IPS DF 6.9 (cell line): ENCODE measurements at regions not wholly inside any gene's neighbourhood (a gene's known extent, or its start where the extent isn't known, plus 50 kb on each side); places are given as distances from the start of the nearest gene placed in this dataset.

Experiments
- DNase-seq: peaks from one replicate; pipeline ENCODE4 v3.0.0-alpha.2; 2013; ENCODE audit warnings: low read depth, low spot score
- H3K27ac ChIP-seq: one replicate; pipeline ENCODE4 v1.5.1; 2013; ENCODE audit warnings: low read length, control low read depth
- H3K27me3 ChIP-seq: 2 replicates; pipeline ENCODE4 v1.6.1; 2013; ENCODE audit warnings: mild to moderate bottlenecking, low read length; ENCODE audit not compliant: control insufficient read depth, insufficient read depth
- H3K36me3 ChIP-seq: 2 replicates; pipeline ENCODE4 v1.6.1; 2013; ENCODE audit warnings: low read length; ENCODE audit not compliant: control insufficient read depth, insufficient read depth
- H3K4me1 ChIP-seq: 2 replicates; pipeline ENCODE4 v1.6.1; 2013; ENCODE audit warnings: low read length; ENCODE audit not compliant: control insufficient read depth, insufficient read depth
- H3K4me3 ChIP-seq: 2 replicates; pipeline ENCODE4 v1.5.1; 2013; ENCODE audit warnings: mild to moderate bottlenecking, low read length
- H3K9me3 ChIP-seq: 2 replicates; pipeline ENCODE4 v1.6.1; 2013; ENCODE audit warnings: low read length, inconsistent platforms; ENCODE audit not compliant: control insufficient read depth, insufficient read depth
- WGBS: extraction: QIAGEN DNeasy Blood & Tissue Kit; methylation state at CpG from one replicate; pipeline ENCODE4 v1.1.7; 2013; ENCODE audit warnings: mixed read lengths, missing lambda C conversion rate; ENCODE audit not compliant: insufficient read length, insufficient coverage; 5-methylcytosine and 5-hydroxymethylcytosine counted together

GRCh38 chr18:29146068-29146467 is 969.1 kb upstream of the CDH2 start:
- Histone ChIP-seq H3K27ac (no peak overlapping the region), H3K9me3 (no peaks in the 10 kb centered on the region), H3K4me1 (no peaks in the 10 kb centered on the region), H3K27me3 (no peaks in the 10 kb centered on the region), H3K36me3 (no peaks in the 10 kb centered on the region), H3K4me3 (no peak overlapping the region)
- WGBS: no CpG with 5 or more reads among the region's 4 CpGs
- no peak for DNase-seq

GRCh38 chr18:29140590-29140989 is 963.7 kb upstream of the CDH2 start:
- H3K36me3 ChIP-seq: no peaks in the 10 kb centered on the region
- no CpG with 5 or more reads among the region's 2 CpGs for WGBS
- H3K4me3 ChIP-seq: no peak overlapping the region
- no peaks in the 10 kb centered on the region for H3K4me1 ChIP-seq
- H3K27ac ChIP-seq: no peak overlapping the region
- no peaks in the 10 kb centered on the region for H3K9me3 ChIP-seq
- no peak for DNase-seq
- H3K27me3 ChIP-seq: no peaks in the 10 kb centered on the region

- Histone ChIP-seq H3K4me3 (no peak overlapping the region), H3K27me3 (no peaks in the 10 kb centered on the region), H3K4me1 (no peaks in the 10 kb centered on the region), H3K9me3 (no peaks in the 10 kb centered on the region), H3K27ac (no peak overlapping the region), H3K36me3 (no peaks in the 10 kb centered on the region)
- DNase-seq: no peak
- WGBS: no CpG with 5 or more reads among the region's 1 CpG
These were observed 961.0 kb upstream of the CDH2 start for GRCh38 chr18:29137773-29138495.

GRCh38 chr18:29123706-29124530 is 947.0 kb upstream of the CDH2 start:
- WGBS: no CpG with 5 or more reads among the region's 1 CpG
- Histone ChIP-seq H3K9me3 (no peaks in the 10 kb centered on the region), H3K36me3 (no peaks in the 10 kb centered on the region), H3K4me3 (no peak overlapping the region), H3K27me3 (no peaks in the 10 kb centered on the region), H3K4me1 (no peaks in the 10 kb centered on the region), H3K27ac (no peak overlapping the region)
- no peak for DNase-seq

GRCh38 chr18:29104671-29105070 is 927.7 kb upstream of the CDH2 start:
- no peaks in the 10 kb centered on the region for H3K36me3 ChIP-seq
- no peaks in the 10 kb centered on the region for H3K4me1 ChIP-seq
- H3K27me3 ChIP-seq: no peaks in the 10 kb centered on the region
- WGBS: no CpG with 5 or more reads among the region's 6 CpGs
- no peak overlapping the region for H3K27ac ChIP-seq
- H3K4me3 ChIP-seq: no peak overlapping the region
- H3K9me3 ChIP-seq: no peaks in the 10 kb centered on the region
- DNase-seq: no peak

GRCh38 chr18:29104227-29104626 is 927.3 kb upstream of the CDH2 start:
- no peaks in the 10 kb centered on the region for H3K36me3 ChIP-seq
- no peak for DNase-seq
- H3K4me3 ChIP-seq: no peak overlapping the region
- H3K27ac ChIP-seq: no peak overlapping the region
- H3K9me3 ChIP-seq: no peaks in the 10 kb centered on the region
- no peaks in the 10 kb centered on the region for H3K4me1 ChIP-seq
- no CpG with 5 or more reads among the region's 1 CpG for WGBS
- H3K27me3 ChIP-seq: no peaks in the 10 kb centered on the region

GRCh38 chr18:29096079-29096770 is 919.3 kb upstream of the CDH2 start:
- no peaks in the 10 kb centered on the region for H3K36me3 ChIP-seq
- H3K27me3 ChIP-seq: no peaks in the 10 kb centered on the region
- no peak overlapping the region for H3K4me3 ChIP-seq
- DNase-seq: no peak
- H3K4me1 ChIP-seq: no peaks in the 10 kb centered on the region
- H3K9me3 ChIP-seq: no peaks in the 10 kb centered on the region
- no CpG with 5 or more reads among the region's 8 CpGs for WGBS
- no peak overlapping the region for H3K27ac ChIP-seq

GRCh38 chr18:29087616-29088246 is 910.8 kb upstream of the CDH2 start:
- no peak for DNase-seq
- Histone ChIP-seq H3K27ac (no peak overlapping the region), H3K36me3 (no peaks in the 10 kb centered on the region), H3K27me3 (no peaks in the 10 kb centered on the region), H3K4me1 (0 out of 2 replicates have a peak, but pooled peaks cover 1% of the 10 kb centered on the region), H3K4me3 (no peak overlapping the region), H3K9me3 (no peaks in the 10 kb centered on the region)
- WGBS: no CpG with 5 or more reads among the region's 3 CpGs

- Histone ChIP-seq H3K27ac (no peak overlapping the region), H3K4me3 (no peak overlapping the region), H3K36me3 (no peaks in the 10 kb centered on the region), H3K9me3 (no peaks in the 10 kb centered on the region), H3K4me1 (0 out of 2 replicates have a peak, but pooled peaks cover 1% of the 10 kb centered on the region), H3K27me3 (no peaks in the 10 kb centered on the region)
- DNase-seq: no peak
These were observed 907.2 kb upstream of the CDH2 start for GRCh38 chr18:29084120-29084519.

GRCh38 chr18:29083545-29083944 is 906.6 kb upstream of the CDH2 start:
- WGBS: no CpG with 5 or more reads among the region's 4 CpGs
- H3K36me3 ChIP-seq: no peaks in the 10 kb centered on the region
- no peak overlapping the region for H3K4me3 ChIP-seq
- no peak for DNase-seq
- no peaks in the 10 kb centered on the region for H3K27me3 ChIP-seq
- no peak overlapping the region for H3K27ac ChIP-seq
- 0 out of 2 replicates have a peak, but pooled peaks cover 1% of the 10 kb centered on the region for H3K4me1 ChIP-seq
- no peaks in the 10 kb centered on the region for H3K9me3 ChIP-seq
